Tibial artery (tissue), 4 donors: ENCODE measurements at regions not wholly inside any gene's neighbourhood (a gene's known extent, or its start where the extent isn't known, plus 50 kb on each side); places are given as distances from the start of the nearest gene placed in this dataset.
"Not testable (repeated sequence)": the region's sequence is repeated elsewhere in the genome, so short reads cannot be mapped to it uniquely, and the experiment has no call there.

Source experiments
- DNase-seq, 2 donors: peaks; one replicate each; pipeline ENCODE4 v3.0.0-alpha.2; 2019
- H3K27ac ChIP-seq, 2 donors: fragments of 200-600 bp; sonication (generic) in 1 of 2; 1 replicate in 1 of 2; 2 replicates in 1 of 2; pipeline ENCODE4 v1.5.1; 2018 to 2019; ENCODE audit warnings: mild to moderate bottlenecking in 1 of 2
- H3K27me3 ChIP-seq, 2 donors: fragments of 200-600 bp; sonication (generic) in 1 of 2; one replicate each; pipeline versions ENCODE4 v1.5.1 to v1.6.0; 2016 to 2019
- H3K36me3 ChIP-seq, 3 donors: fragments of 200-600 bp; sonication (generic) in 2 of 3; one replicate each; pipeline ENCODE4 v1.5.1; 2016 to 2019; ENCODE audit warnings: mild to moderate bottlenecking in 2 of 3
- H3K4me1 ChIP-seq, 4 donors: fragments of 200-600 bp; sonication (generic) in 2 of 4; 1 replicate in 3 of 4; 2 replicates in 1 of 4; pipeline ENCODE4 v1.5.1; 2016 to 2019
- H3K4me3 ChIP-seq, 2 donors: fragments of 200-600 bp; sonication (generic) in 1 of 2; 1 replicate in 1 of 2; 2 replicates in 1 of 2; pipeline ENCODE4 v1.5.1; 2018 to 2019; ENCODE audit warnings: mild to moderate bottlenecking in 2 of 2
- H3K9me3 ChIP-seq, 3 donors: fragments of 200-600 bp; sonication (generic) in 1 of 3; one replicate each; pipeline ENCODE4 v1.5.1; 2016 to 2019
- intact Hi-C: fragments of 100-400 bp; cut with DNase I; formaldehyde crosslinking; loops from one replicate; pipeline ENCODE4 v1.15.0; 2023; ENCODE audit warnings: low total_unique reads
- TF ChIP-seq, protein P1 (sequence below), 2 experiments: fragments of 200-600 bp in 1 of 2; fragments of 450-650 bp in 1 of 2; IDR thresholded peaks; one replicate each; pipeline ENCODE4 v1.5.1; 2017 to 2019; ENCODE audit warnings: antibody characterized with exemption in 2 of 2, mild to moderate bottlenecking in 1 of 2, moderate library complexity in 1 of 2

DNA sequence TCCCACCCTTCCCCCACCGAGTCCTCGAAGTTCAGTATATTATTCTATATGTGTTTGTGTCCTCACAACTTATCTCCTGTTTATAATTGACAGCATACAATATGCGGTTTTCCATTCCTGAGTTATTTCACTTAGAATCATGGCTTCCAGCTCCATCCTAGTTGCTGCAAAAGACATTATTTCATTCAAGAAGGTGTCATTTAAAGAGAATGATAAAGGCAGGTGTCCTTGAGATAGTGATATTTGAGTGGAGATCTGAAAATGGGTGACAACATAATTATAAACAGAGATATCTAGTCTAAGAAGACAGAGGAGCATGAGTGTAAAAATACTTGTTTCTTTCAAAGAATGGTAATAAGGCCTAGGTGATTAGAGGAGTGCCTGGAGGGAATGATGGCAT lies 876.8 kb downstream of the SLC6A15 start:
- intact Hi-C loops: no loop called here
- H3K4me1 ChIP-seq: no peaks in the 10 kb centered on the region
- H3K9me3 ChIP-seq: no peaks in the 10 kb centered on the region
- no peak overlapping the region for H3K4me3 ChIP-seq
- TF ChIP-seq, protein P1, sequence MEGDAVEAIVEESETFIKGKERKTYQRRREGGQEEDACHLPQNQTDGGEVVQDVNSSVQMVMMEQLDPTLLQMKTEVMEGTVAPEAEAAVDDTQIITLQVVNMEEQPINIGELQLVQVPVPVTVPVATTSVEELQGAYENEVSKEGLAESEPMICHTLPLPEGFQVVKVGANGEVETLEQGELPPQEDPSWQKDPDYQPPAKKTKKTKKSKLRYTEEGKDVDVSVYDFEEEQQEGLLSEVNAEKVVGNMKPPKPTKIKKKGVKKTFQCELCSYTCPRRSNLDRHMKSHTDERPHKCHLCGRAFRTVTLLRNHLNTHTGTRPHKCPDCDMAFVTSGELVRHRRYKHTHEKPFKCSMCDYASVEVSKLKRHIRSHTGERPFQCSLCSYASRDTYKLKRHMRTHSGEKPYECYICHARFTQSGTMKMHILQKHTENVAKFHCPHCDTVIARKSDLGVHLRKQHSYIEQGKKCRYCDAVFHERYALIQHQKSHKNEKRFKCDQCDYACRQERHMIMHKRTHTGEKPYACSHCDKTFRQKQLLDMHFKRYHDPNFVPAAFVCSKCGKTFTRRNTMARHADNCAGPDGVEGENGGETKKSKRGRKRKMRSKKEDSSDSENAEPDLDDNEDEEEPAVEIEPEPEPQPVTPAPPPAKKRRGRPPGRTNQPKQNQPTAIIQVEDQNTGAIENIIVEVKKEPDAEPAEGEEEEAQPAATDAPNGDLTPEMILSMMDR (IDR thresholded peaks at IDR 0.05): no peak
- no peak overlapping the region for H3K27ac ChIP-seq
- H3K36me3 ChIP-seq: no peaks in the 10 kb centered on the region
- no peaks in the 10 kb centered on the region for H3K27me3 ChIP-seq
- no peak for DNase-seq

DNA sequence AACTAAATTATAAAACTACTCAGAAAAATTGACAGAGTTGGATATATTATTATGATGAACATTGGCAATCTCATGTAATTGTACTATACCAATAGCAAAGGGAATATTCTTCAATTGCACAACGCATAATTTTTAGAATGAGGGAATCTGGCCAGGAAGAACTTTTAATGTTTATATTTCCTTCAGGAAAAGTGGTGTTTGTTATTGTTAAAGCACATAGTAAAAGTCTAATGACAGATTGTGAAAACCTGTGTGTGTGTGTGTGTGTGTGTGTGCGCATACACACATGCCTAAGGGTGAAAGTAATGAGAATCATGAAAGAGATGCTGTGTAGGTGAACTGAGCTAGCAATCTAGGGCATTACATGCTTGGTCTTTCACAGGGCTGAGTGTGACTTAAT lies 877.7 kb downstream of the SLC6A15 start:
- H3K36me3 ChIP-seq: no peaks in the 10 kb centered on the region
- no peak for DNase-seq
- no peaks in the 10 kb centered on the region for H3K4me1 ChIP-seq
- intact Hi-C loops: no loop called here
- H3K27me3 ChIP-seq: no peaks in the 10 kb centered on the region
- no peak overlapping the region for H3K4me3 ChIP-seq
- TF ChIP-seq, protein P1 (IDR thresholded peaks at IDR 0.05): no peak
- H3K9me3 ChIP-seq: no peaks in the 10 kb centered on the region
- H3K27ac ChIP-seq: no peak overlapping the region

DNA sequence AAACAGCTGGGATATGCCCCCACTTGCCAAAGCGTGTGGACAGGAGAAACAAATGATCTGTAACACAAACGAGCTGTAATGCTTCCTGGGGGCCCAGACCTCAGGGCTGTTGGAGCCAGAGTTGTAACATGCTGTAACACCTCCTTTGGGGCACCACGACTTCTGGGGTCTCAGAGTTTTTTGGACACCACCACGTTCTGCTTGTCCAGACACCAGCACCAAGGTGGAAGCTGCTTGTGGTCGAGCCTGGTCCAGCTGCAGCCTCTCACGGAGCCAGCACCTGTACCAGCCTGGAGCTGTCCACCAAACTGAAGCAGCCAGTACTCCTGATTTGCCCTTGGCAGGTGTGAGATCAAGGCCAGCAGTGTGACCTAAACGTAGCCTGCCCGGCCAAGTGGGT lies 879.4 kb downstream of the SLC6A15 start:
- Histone ChIP-seq H3K9me3 (no peaks in the 10 kb centered on the region), H3K4me1 (no peaks in the 10 kb centered on the region), H3K27ac (no peak overlapping the region), H3K4me3 (no peak overlapping the region), H3K27me3 (no peaks in the 10 kb centered on the region), H3K36me3 (no peaks in the 10 kb centered on the region)
- DNase-seq: no peak
- intact Hi-C loops: no loop called here
- TF ChIP-seq, protein P1 (IDR thresholded peaks at IDR 0.05): no peak

DNA sequence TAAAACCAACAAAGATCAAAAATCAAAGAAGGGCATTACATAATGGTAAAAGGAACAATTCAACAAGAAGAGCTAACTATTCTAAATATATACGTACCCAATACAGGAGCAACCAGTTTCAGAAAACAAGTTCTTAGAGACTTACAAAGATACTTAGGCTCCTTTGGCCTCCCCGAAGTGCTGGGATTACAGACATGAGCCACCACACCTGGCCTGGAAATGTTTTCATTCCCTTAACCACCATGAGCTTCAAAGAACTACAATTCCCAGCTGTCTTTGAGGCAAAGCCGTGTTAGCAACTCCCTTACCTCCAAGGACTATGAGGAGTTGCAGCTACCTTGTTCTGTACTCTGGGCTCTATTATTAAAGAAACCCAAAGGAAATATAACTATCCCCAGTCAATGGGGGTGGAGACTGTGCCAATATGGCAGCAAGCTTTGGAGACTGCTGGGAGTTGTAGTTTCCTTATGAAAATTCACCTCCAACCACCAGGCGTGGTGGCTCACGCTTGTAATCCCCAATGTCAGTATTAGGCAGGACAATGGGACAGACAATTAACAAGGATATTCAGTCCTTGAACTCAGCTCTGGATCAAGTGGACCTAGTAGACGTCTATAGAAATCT lies 893.9 kb downstream of the SLC6A15 start:
- H3K9me3 ChIP-seq, H3K4me3 ChIP-seq, H3K4me1 ChIP-seq, H3K27me3 ChIP-seq, H3K27ac ChIP-seq, intact Hi-C loops, H3K36me3 ChIP-seq, DNase-seq: not testable (repeated sequence)

DNA sequence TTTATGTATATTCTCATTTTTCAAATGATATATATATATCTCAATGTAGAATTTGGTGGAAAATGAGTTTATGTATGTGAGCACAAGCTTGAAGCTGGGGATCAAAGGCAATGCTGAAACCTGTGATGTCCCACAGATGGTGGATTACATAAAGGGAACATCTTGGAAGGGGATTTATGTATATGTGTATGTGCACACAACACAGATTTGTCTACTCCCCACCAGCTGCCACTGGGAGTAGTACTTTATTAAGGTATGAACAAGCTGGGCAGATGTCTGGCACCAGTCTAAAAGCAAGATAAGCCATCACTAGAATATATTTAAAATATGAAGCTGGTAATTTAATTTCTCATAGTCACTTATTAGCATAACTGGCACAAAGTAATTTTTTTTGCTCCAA lies 895.6 kb downstream of the SLC6A15 start:
- TF ChIP-seq, protein P1 (IDR thresholded peaks at IDR 0.05): no peak
- no peak overlapping the region for H3K4me3 ChIP-seq
- intact Hi-C loops: no loop called here
- no peaks in the 10 kb centered on the region for H3K27me3 ChIP-seq
- H3K27ac ChIP-seq: no peak overlapping the region
- DNase-seq: no peak
- no peaks in the 10 kb centered on the region for H3K4me1 ChIP-seq
- H3K9me3 ChIP-seq: peaks cover 0 to 6% (median 0%) of the 10 kb centered on the region in 3 donors
- no peaks in the 10 kb centered on the region for H3K36me3 ChIP-seq

DNA sequence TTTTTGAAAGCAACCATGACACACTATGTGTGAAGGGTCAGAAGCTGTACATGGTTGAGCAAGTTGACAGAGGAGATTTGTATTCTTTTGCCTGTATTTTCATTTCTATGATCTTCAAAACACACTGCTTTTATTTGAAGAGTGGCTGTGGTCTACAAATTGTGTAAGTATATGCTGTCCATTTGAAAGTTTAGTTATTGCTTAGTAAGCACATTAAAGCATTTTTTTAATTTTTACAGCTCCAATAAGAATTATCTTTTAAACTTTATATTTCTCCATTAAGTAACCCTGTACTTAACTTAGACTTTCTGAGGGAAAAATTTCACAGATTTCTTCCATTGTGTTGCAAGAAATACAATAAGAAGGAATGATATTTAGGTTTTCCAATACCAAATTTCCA lies 915.2 kb downstream of the SLC6A15 start:
- no peaks in the 10 kb centered on the region for H3K36me3 ChIP-seq
- H3K4me3 ChIP-seq: no peak overlapping the region
- TF ChIP-seq, protein P1 (IDR thresholded peaks at IDR 0.05): no peak
- no peak for DNase-seq
- no peak overlapping the region for H3K27ac ChIP-seq
- H3K27me3 ChIP-seq: no peaks in the 10 kb centered on the region
- no peaks in the 10 kb centered on the region for H3K9me3 ChIP-seq
- no peaks in the 10 kb centered on the region for H3K4me1 ChIP-seq
- intact Hi-C loops: no loop called here
